ENCODE measurements at regions not wholly inside any gene's neighbourhood (a gene's known extent, or its start where the extent isn't known, plus 50 kb on each side); places are given as distances from the start of the nearest gene placed in this dataset.

DNA sequence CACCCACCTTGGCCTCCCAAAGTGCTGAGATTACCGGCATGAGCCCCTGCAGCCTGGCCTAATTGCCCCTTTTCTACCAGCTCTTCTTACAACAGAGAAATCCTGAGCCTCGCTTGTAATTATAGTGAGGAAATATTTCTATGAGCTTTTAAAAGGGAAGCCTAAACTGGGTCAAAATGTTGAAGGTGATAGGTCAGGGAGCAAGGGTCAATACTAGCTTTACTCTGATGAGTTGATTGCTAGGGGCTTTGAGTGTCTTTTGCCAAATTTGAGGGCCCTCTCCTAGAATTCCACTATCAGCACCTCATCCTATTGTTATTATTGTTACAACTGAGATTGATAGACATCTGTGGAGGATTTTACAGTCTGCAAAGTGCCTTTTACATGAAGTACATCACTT is 62.4 kb upstream of the PIAS1 start:
- CTCF ChIA-PET, result interaction anchor here (0.6 kb wide), 1 partner anchor 63 kb away, joined by 4 read pairs; no protein-coding TSS in a partner anchor
- in situ Hi-C loops (cut with HindIII; ENCODE audit: low pct_unique_long_range_greater_than_20kb, low sequenced_read_pairs) (no loop called here), intact Hi-C loops (cut with micrococcal nuclease; ENCODE audit: unreplicated experiment) (no loop called here)
- DNase-seq (ENCODE audit: low read depth, low spot score), result no peak
- Histone ChIP-seq H3K36me3 (ENCODE audit: control insufficient read depth, insufficient read depth, low read length) (no peaks in the 10 kb centered on the region), H3K4me1 (ENCODE audit: control insufficient read depth, insufficient read depth, low read length) (no peaks in the 10 kb centered on the region), H3K27ac (ENCODE audit: low read length) (no peak overlapping the region), H3K27me3 (ENCODE audit: control insufficient read depth, insufficient read depth, low read length) (no peaks in the 10 kb centered on the region), H3K4me3 (ENCODE audit: low read depth in 2 of 2, low read length in 2 of 2) (no peak overlapping the region), H3K9me3 (ENCODE audit: control insufficient read depth, insufficient read depth, low read depth, low read length) (no peaks in the 10 kb centered on the region)
- POLR2A ChIA-PET, result no interaction called here
- TF ChIP-seq POLR2AphosphoS5 (IDR thresholded peaks at IDR 0.05; ENCODE audit: low read depth, low read length), result no peak
- TF ChIP-seq, protein P1, sequence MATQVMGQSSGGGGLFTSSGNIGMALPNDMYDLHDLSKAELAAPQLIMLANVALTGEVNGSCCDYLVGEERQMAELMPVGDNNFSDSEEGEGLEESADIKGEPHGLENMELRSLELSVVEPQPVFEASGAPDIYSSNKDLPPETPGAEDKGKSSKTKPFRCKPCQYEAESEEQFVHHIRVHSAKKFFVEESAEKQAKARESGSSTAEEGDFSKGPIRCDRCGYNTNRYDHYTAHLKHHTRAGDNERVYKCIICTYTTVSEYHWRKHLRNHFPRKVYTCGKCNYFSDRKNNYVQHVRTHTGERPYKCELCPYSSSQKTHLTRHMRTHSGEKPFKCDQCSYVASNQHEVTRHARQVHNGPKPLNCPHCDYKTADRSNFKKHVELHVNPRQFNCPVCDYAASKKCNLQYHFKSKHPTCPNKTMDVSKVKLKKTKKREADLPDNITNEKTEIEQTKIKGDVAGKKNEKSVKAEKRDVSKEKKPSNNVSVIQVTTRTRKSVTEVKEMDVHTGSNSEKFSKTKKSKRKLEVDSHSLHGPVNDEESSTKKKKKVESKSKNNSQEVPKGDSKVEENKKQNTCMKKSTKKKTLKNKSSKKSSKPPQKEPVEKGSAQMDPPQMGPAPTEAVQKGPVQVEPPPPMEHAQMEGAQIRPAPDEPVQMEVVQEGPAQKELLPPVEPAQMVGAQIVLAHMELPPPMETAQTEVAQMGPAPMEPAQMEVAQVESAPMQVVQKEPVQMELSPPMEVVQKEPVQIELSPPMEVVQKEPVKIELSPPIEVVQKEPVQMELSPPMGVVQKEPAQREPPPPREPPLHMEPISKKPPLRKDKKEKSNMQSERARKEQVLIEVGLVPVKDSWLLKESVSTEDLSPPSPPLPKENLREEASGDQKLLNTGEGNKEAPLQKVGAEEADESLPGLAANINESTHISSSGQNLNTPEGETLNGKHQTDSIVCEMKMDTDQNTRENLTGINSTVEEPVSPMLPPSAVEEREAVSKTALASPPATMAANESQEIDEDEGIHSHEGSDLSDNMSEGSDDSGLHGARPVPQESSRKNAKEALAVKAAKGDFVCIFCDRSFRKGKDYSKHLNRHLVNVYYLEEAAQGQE (IDR thresholded peaks at IDR 0.05; ENCODE audit: insufficient read depth in 1 of 2, low read depth in 2 of 2, low read length in 1 of 2), result no peak
- no TSS peak for BruUV-seq (replicated peaks)
- no peak for ATAC-seq

DNA sequence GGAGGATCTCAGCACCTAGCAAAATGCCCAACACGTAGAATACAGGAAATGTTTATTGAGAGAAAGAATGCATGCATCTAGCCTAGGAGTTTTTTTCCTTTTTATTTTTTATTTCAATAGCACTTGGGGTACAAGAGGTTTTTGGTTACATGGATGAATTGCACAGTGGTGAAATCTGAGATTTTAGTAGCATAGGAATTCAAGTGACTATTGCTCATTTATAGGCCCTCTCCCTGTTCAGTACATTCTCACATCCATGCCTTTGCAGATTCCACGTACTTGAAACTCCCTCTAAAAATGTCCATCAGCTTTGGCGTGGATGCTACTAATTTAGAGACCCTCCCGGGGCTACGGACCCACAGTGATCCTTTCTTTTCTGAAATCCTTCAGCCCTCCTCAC is 61.7 kb upstream of the PIAS1 start:
- in situ Hi-C loops (cut with HindIII; ENCODE audit: low pct_unique_long_range_greater_than_20kb, low sequenced_read_pairs), result no loop called here
- ChIA-PET POLR2A (interaction anchor here (0.6 kb wide), 2 partner anchors 73 to 217 kb away, joined by 6 to 7 read pairs; no protein-coding TSS in a partner anchor), CTCF (interaction anchor here (0.6 kb wide), 1 partner anchor 426 kb away, joined by 6 read pairs; no protein-coding TSS in a partner anchor)
- DNase-seq (ENCODE audit: low read depth, low spot score) (no peak), ATAC-seq (no peak)
- no peak overlapping the region; the same call in 1 of the 2 replicates for H3K27ac ChIP-seq (ENCODE audit: low read length)
- no peak for TF ChIP-seq TCF7L2 (IDR thresholded peaks at IDR 0.05; ENCODE audit: low read depth, low read length)
- TF ChIP-seq SIN3A (IDR thresholded peaks at IDR 0.05; ENCODE audit: borderline replicate concordance, insufficient read depth, low read depth, low read length), result no peak
- TF ChIP-seq, protein P1 (IDR thresholded peaks at IDR 0.05; ENCODE audit: insufficient read depth in 1 of 2, low read depth in 2 of 2, low read length in 1 of 2), result no peak
- no peak for TF ChIP-seq POLR2AphosphoS5 (IDR thresholded peaks at IDR 0.05; ENCODE audit: low read depth, low read length)
- TF ChIP-seq, protein P2, sequence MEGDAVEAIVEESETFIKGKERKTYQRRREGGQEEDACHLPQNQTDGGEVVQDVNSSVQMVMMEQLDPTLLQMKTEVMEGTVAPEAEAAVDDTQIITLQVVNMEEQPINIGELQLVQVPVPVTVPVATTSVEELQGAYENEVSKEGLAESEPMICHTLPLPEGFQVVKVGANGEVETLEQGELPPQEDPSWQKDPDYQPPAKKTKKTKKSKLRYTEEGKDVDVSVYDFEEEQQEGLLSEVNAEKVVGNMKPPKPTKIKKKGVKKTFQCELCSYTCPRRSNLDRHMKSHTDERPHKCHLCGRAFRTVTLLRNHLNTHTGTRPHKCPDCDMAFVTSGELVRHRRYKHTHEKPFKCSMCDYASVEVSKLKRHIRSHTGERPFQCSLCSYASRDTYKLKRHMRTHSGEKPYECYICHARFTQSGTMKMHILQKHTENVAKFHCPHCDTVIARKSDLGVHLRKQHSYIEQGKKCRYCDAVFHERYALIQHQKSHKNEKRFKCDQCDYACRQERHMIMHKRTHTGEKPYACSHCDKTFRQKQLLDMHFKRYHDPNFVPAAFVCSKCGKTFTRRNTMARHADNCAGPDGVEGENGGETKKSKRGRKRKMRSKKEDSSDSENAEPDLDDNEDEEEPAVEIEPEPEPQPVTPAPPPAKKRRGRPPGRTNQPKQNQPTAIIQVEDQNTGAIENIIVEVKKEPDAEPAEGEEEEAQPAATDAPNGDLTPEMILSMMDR (IDR thresholded peaks at IDR 0.05), result no peak
- intact Hi-C loops (cut with micrococcal nuclease; ENCODE audit: unreplicated experiment), result no loop called here
- no peaks in the 10 kb centered on the region for H3K9me3 ChIP-seq (ENCODE audit: control insufficient read depth, insufficient read depth, low read depth, low read length)
- no TSS peak for BruUV-seq (replicated peaks)
- no peaks in the 10 kb centered on the region for H3K4me1 ChIP-seq (ENCODE audit: control insufficient read depth, insufficient read depth, low read length)
- H3K27me3 ChIP-seq (ENCODE audit: control insufficient read depth, insufficient read depth, low read length), result no peaks in the 10 kb centered on the region
- no peak overlapping the region for H3K4me3 ChIP-seq (ENCODE audit: low read depth in 2 of 2, low read length in 2 of 2)
- no peaks in the 10 kb centered on the region for H3K36me3 ChIP-seq (ENCODE audit: control insufficient read depth, insufficient read depth, low read length)

All from Panc1 (cell line).